Activated T-cell treated with anti-CD3 and anti-CD28 coated beads for 48 hours (primary cell): ENCODE measurements at regions not wholly inside any gene's neighbourhood (a gene's known extent, or its start where the extent isn't known, plus 50 kb on each side); places are given as distances from the start of the nearest gene placed in this dataset.

ENCODE experiments used
- DNase-seq: peaks from one replicate; pipeline ENCODE4 v3.0.0-alpha.2; 2020; ENCODE audit warnings: low read depth

- DNase-seq: no peak
Measured at GRCh38 chr2:219901155-219901554, 273.7 kb downstream of the SLC4A3 start.

GRCh38 chr2:219902891-219903552 lies 275.6 kb downstream of the SLC4A3 start:
- DNase-seq: no peak

GRCh38 chr2:219905640-219906039 lies 278.2 kb downstream of the SLC4A3 start:
- no peak for DNase-seq

GRCh38 chr2:219906114-219907010 lies 278.9 kb downstream of the SLC4A3 start:
- DNase-seq: no peak

- DNase-seq: no peak
Measured at GRCh38 chr2:219907011-219907365, 279.6 kb downstream of the SLC4A3 start.

- no peak for DNase-seq
Measured at GRCh38 chr2:219908538-219908937, 281.1 kb downstream of the SLC4A3 start.

GRCh38 chr2:219911541-219911940 lies 284.1 kb downstream of the SLC4A3 start:
- no peak for DNase-seq

GRCh38 chr2:219912491-219912921 lies 285.1 kb downstream of the SLC4A3 start:
- no peak for DNase-seq

- DNase-seq: no peak
Measured at GRCh38 chr2:219914577-219914976, 287.1 kb downstream of the SLC4A3 start.

GRCh38 chr2:219916281-219916680 lies 288.9 kb downstream of the SLC4A3 start:
- no peak for DNase-seq

- no peak for DNase-seq
Measured at GRCh38 chr2:219916726-219917440, 289.5 kb downstream of the SLC4A3 start.

GRCh38 chr2:219918254-219918653 lies 290.8 kb downstream of the SLC4A3 start:
- DNase-seq: no peak

GRCh38 chr2:219918944-219919343 lies 291.5 kb downstream of the SLC4A3 start:
- no peak for DNase-seq

GRCh38 chr2:219919506-219919905 lies 292.1 kb downstream of the SLC4A3 start:
- DNase-seq: no peak

GRCh38 chr2:219929835-219930234 lies 302.4 kb downstream of the SLC4A3 start:
- DNase-seq: no peak

- DNase-seq: no peak
Measured at GRCh38 chr2:219939647-219940046, 312.2 kb downstream of the SLC4A3 start.

GRCh38 chr2:219944866-219945265 lies 317.4 kb downstream of the SLC4A3 start:
- DNase-seq: no peak

GRCh38 chr2:219946021-219946420 lies 318.6 kb downstream of the SLC4A3 start:
- no peak for DNase-seq

GRCh38 chr2:219946529-219946928 lies 319.1 kb downstream of the SLC4A3 start:
- no peak for DNase-seq

GRCh38 chr2:219947575-219947974 lies 320.1 kb downstream of the SLC4A3 start:
- DNase-seq: no peak

GRCh38 chr2:219949053-219949452 lies 321.6 kb downstream of the SLC4A3 start:
- no peak for DNase-seq

GRCh38 chr2:219951099-219951498 lies 323.7 kb downstream of the SLC4A3 start:
- no peak for DNase-seq

- no peak for DNase-seq
Measured at GRCh38 chr2:219954331-219954730, 326.9 kb downstream of the SLC4A3 start.
